CD4-positive, alpha-beta memory T cell (primary cell): ENCODE measurements at regions not wholly inside any gene's neighbourhood (a gene's known extent, or its start where the extent isn't known, plus 50 kb on each side); places are given as distances from the start of the nearest gene placed in this dataset.
A peak's percentile ranks its signal among the peaks of the same experiment; 100 is the strongest.

Source experiments
- CTCF ChIA-PET: fragments of 350-600 bp; sonication (Branson Sonifier 250); formaldehyde crosslinking; loops from one replicate; lab custom pipeline; 2021; ENCODE audit warnings: inconsistent platforms; ENCODE audit not compliant: partially characterized antibody; lab: Charles Lee
- POLR2A ChIA-PET: fragments of 350-600 bp; sonication (Branson Sonifier 250); formaldehyde crosslinking; loops from one replicate; lab custom pipeline; 2021; ENCODE audit not compliant: partially characterized antibody; lab: Charles Lee
- DNase-seq, 5 donors: peaks; one replicate each; pipeline versions ENCODE4 v3.0.0 to v3.0.0-alpha.2; 2020 to 2022; ENCODE audit warnings: mixed read lengths in 1 of 5
- H3K27ac ChIP-seq: one replicate; pipeline ENCODE4 v1.7.0; 2013; ENCODE audit warnings: low read depth, low read length
- H3K27me3 ChIP-seq: 2 replicates; pipeline ENCODE4 v1.7.0; 2013; ENCODE audit warnings: mild to moderate bottlenecking, low read length, moderate library complexity; ENCODE audit not compliant: insufficient read depth
- H3K36me3 ChIP-seq: 2 replicates; pipeline ENCODE4 v1.7.0; 2013; ENCODE audit warnings: mild to moderate bottlenecking, low read length, moderate library complexity; ENCODE audit not compliant: insufficient read depth
- H3K4me1 ChIP-seq: 2 replicates; pipeline ENCODE4 v1.7.0; 2013; ENCODE audit warnings: mild to moderate bottlenecking, low read length, moderate library complexity; ENCODE audit not compliant: insufficient read depth
- H3K4me3 ChIP-seq, 2 donors: one replicate each; pipeline ENCODE4 v1.7.0; 2013; ENCODE audit warnings: low read length in 2 of 2, mild to moderate bottlenecking in 1 of 2
- H3K9me3 ChIP-seq, 2 donors: one replicate each; pipeline ENCODE4 v1.7.0; 2013; ENCODE audit warnings: low read length in 2 of 2, control low read depth in 1 of 2; ENCODE audit not compliant: control insufficient read depth in 1 of 2
- H3K27ac Mint-ChIP-seq, 7 donors: one replicate each; pipeline ENCODE4 v1.8.0; 2020 to 2021; ENCODE audit warnings: mixed read lengths in 7 of 7, mild to moderate bottlenecking in 6 of 7, inconsistent platforms in 3 of 7, moderate library complexity in 3 of 7
- H3K27me3 Mint-ChIP-seq, 2 donors: one replicate each; pipeline ENCODE4 v1.8.0; 2020 to 2021; ENCODE audit warnings: mixed read lengths in 2 of 2
- H3K36me3 Mint-ChIP-seq, 2 donors: one replicate each; pipeline ENCODE4 v1.8.0; 2020 to 2021; ENCODE audit warnings: mixed read lengths in 2 of 2, inconsistent platforms in 1 of 2, mild to moderate bottlenecking in 1 of 2
- H3K4me1 Mint-ChIP-seq, 4 donors: one replicate each; pipeline ENCODE4 v1.8.0; 2020 to 2021; ENCODE audit warnings: mixed read lengths in 4 of 4, mild to moderate bottlenecking in 1 of 4
- H3K4me3 Mint-ChIP-seq, 8 donors: one replicate each; pipeline ENCODE4 v1.8.0; 2020 to 2021; ENCODE audit warnings: mixed read lengths in 8 of 8, mild to moderate bottlenecking in 7 of 8, moderate library complexity in 6 of 8, inconsistent platforms in 3 of 8
- H3K9me3 Mint-ChIP-seq, 8 donors: one replicate each; pipeline ENCODE4 v1.8.0; 2020 to 2021; ENCODE audit warnings: mixed read lengths in 8 of 8, mild to moderate bottlenecking in 5 of 8, inconsistent platforms in 3 of 8, moderate library complexity in 1 of 8
- intact Hi-C: fragments of 100-400 bp; cut with micrococcal nuclease; formaldehyde crosslinking; loops from one replicate; pipeline ENCODE4 v1.15.1; 2023

DNA sequence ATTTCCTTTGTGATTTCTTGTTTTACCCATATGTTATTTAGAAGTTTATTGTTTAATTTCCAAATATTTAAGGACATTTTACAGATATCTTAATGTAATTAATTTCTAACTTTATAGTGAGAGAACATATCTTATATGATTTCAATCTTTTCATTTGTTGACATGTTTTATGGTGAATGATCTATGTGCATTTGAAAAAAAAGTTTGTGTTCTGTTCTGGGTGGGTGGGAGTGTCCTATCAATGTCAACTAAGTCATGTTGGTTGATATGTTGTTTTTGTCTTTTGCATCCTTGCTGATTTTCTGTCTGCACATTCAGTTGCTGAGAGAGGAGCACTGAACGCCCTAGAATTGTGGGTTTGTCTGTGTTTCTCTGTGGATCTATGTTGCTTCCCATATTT, 50.3 kb upstream of the CBFA2T3 start:
- H3K4me3 ChIP-seq = no peak overlapping the region
- H3K9me3 Mint-ChIP-seq = peaks cover 5 to 20% (median 14%) of the 10 kb centered on the region in 8 donors
- H3K27me3 ChIP-seq = no peaks in the 10 kb centered on the region
- H3K4me1 Mint-ChIP-seq = peaks cover 18 to 28% (median 23%) of the 10 kb centered on the region in 4 donors
- no peaks in the 10 kb centered on the region for H3K36me3 ChIP-seq
- POLR2A ChIA-PET = no interaction called here
- H3K27ac Mint-ChIP-seq = no peak overlapping the region
- peaks cover 24% of the 10 kb centered on the region for H3K4me1 ChIP-seq
- H3K27me3 Mint-ChIP-seq = peaks cover 4 to 5% of the 10 kb centered on the region in 2 donors
- no peak overlapping the region for H3K27ac ChIP-seq
- peaks cover 2 to 3% of the 10 kb centered on the region in 2 donors for H3K36me3 Mint-ChIP-seq
- no peak overlapping the region for H3K4me3 Mint-ChIP-seq
- no peak for DNase-seq
- intact Hi-C loops = no loop called here
- H3K9me3 ChIP-seq = no peaks in the 10 kb centered on the region
- CTCF ChIA-PET = no interaction called here

- POLR2A ChIA-PET = interaction anchor here (0.5 to 1.1 kb wide), 5 partner anchors 62 to 1159 kb away, joined by 3 to 7 read pairs (median 3); partner anchors contain the start of genes ACSF3, GALNS and TRAPPC2L
- no peaks in the 10 kb centered on the region for H3K27me3 ChIP-seq
- Mint-ChIP-seq H3K36me3 (no peaks in the 10 kb centered on the region), H3K4me1 (peaks cover 24 to 48% (median 37%) of the 10 kb centered on the region in 4 donors), H3K4me3 (peak overlapping the region; percentile 74 to 87 (median 81)), H3K27ac (peak overlapping the region; percentile 78 to 94 (median 89)), H3K9me3 (peaks cover 0 to 8% (median 4%) of the 10 kb centered on the region in 8 donors), H3K27me3 (peaks cover 0 to 4% of the 10 kb centered on the region in 2 donors)
- H3K4me3 ChIP-seq = peak overlapping the region in 1 of 2 donors; percentile 8
- no peaks in the 10 kb centered on the region for H3K36me3 ChIP-seq
- peak overlapping the region; percentile 27 for H3K27ac ChIP-seq
- no peaks in the 10 kb centered on the region for H3K9me3 ChIP-seq
- peak; percentile 71 to 88 (median 72) for DNase-seq
- peaks cover 44% of the 10 kb centered on the region for H3K4me1 ChIP-seq
- CTCF ChIA-PET = no interaction called here
- intact Hi-C loops = no loop called here
Observed at GRCh38 chr16:89031715-89032659, 55.0 kb upstream of the CBFA2T3 start.

DNA sequence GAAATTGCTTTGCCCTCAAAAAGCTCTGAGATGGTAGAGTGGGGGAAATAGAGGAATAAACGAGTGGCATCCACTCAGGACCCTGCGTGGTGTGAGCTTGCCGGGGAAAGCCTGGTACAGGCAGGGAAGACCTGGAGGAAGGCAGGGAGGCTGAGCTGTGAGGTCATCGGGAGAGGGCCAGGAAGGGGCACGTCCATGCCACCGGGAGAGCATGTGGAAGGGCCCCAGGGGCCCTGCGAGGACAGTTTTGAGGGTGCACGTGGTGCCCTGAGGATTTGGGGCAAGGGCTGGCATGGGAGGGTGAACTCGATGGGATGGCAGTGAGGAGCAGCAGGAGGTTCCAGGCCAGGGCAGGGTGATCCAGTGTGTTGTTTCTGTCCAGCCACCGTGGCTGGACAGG, 56.3 kb upstream of the CBFA2T3 start:
- H3K4me3 Mint-ChIP-seq = peak overlapping the region in 5 of 8 donors; percentile 18 to 46 (median 24)

DNA sequence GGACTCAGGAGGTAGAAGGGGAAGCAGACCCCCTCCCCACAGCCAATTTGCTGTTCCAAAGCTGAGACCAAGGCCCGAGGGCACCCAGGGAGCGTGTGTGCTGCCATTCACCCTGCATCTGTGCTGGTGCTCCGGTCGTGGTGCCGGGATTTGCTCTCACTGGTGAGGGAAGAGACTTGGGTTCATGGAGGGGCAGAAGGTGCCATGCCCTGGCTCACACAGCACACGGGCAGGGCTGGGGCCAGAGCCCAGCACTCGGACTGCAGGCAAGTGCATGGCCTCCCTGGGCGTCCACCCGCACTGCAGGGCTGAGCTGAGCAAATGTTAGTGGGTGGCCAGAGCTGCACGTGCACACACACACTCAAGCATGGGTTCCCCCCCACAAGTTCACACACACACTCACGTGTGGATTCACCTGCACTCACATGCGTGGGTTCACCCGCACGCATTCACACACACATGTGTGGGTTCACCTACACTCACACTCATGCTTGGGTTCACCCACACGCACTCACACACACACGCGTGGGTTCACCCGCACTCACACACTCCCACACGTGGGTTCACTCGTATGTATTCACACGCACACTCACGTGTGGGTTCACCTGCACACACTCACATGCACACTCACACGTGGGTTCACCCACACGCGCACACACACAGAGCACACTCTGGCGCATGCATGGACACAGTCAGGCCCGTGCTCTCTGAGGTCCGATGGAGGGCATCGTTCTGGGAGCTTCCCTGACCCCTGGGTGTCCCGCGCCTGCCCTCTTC, 57.0 kb upstream of the CBFA2T3 start:
- Histone ChIP-seq H3K27me3 (no peaks in the 10 kb centered on the region), H3K4me3 (no peak overlapping the region), H3K9me3 (no peaks in the 10 kb centered on the region), H3K4me1 (peaks cover 44% of the 10 kb centered on the region), H3K27ac (no peak overlapping the region), H3K36me3 (no peaks in the 10 kb centered on the region)
- no peaks in the 10 kb centered on the region for H3K36me3 Mint-ChIP-seq
- H3K9me3 Mint-ChIP-seq = peaks cover 0 to 2% (median 0%) of the 10 kb centered on the region in 8 donors
- H3K27me3 Mint-ChIP-seq = no peaks in the 10 kb centered on the region
- no peak for DNase-seq
- ChIA-PET POLR2A (no interaction called here), CTCF (no interaction called here)
- peak overlapping the region in 3 of 8 donors; percentile 18 to 35 (median 29) for H3K4me3 Mint-ChIP-seq
- intact Hi-C loops = no loop called here
- peak overlapping the region in 3 of 7 donors; percentile 21 to 68 (median 35) for H3K27ac Mint-ChIP-seq
- H3K4me1 Mint-ChIP-seq = peaks cover 22 to 54% (median 38%) of the 10 kb centered on the region in 4 donors

More for the DNA sequence above, 56.3 kb upstream of the CBFA2T3 start:
- no peaks in the 10 kb centered on the region for H3K9me3 ChIP-seq
- H3K9me3 Mint-ChIP-seq = peaks cover 0 to 2% (median 0%) of the 10 kb centered on the region in 8 donors
- no peaks in the 10 kb centered on the region for H3K36me3 Mint-ChIP-seq
- ChIA-PET POLR2A (no interaction called here), CTCF (no interaction called here)
- no peaks in the 10 kb centered on the region for H3K27me3 Mint-ChIP-seq
- H3K4me1 ChIP-seq = peaks cover 44% of the 10 kb centered on the region
- H3K27ac Mint-ChIP-seq = peak overlapping the region in 4 of 7 donors; percentile 48 to 76 (median 65)
- H3K27ac ChIP-seq = no peak overlapping the region
- no peak overlapping the region for H3K4me3 ChIP-seq
- no peaks in the 10 kb centered on the region for H3K36me3 ChIP-seq
- H3K4me1 Mint-ChIP-seq = peaks cover 22 to 54% (median 38%) of the 10 kb centered on the region in 4 donors
- no peak for DNase-seq
- intact Hi-C loops = no loop called here
- H3K27me3 ChIP-seq = no peaks in the 10 kb centered on the region

DNA sequence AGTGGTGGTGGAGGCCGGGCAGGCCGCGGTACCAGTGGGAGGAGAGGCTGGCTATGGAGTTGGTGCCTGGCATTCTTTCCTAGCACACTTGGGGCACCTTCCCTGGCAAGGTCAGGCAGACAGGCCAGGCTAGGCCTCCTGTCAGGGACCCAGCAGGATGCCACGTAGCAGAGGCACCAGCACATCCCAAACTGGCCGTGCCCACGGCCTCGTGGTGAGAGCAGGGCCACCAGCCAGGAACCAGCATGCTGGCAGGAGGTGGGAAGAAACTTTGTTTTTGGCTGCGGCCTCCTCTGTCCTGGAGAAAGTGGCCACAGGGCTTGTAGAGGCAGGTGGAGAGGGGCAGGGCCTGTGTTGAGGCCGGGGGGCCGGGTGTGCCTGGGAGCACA, 57.6 kb upstream of the CBFA2T3 start:
- no peaks in the 10 kb centered on the region for H3K27me3 ChIP-seq
- no peak overlapping the region for H3K4me3 ChIP-seq
- no peaks in the 10 kb centered on the region for H3K36me3 ChIP-seq
- Mint-ChIP-seq H3K27ac (peak overlapping the region in 2 of 7 donors; percentile 21 to 62), H3K4me3 (no peak overlapping the region), H3K4me1 (peaks cover 22 to 54% (median 38%) of the 10 kb centered on the region in 4 donors), H3K27me3 (no peaks in the 10 kb centered on the region), H3K9me3 (peaks cover 0 to 2% (median 0%) of the 10 kb centered on the region in 8 donors), H3K36me3 (no peaks in the 10 kb centered on the region)
- intact Hi-C loops = no loop called here
- POLR2A ChIA-PET = no interaction called here
- no peaks in the 10 kb centered on the region for H3K9me3 ChIP-seq
- H3K4me1 ChIP-seq = peaks cover 44% of the 10 kb centered on the region
- CTCF ChIA-PET = no interaction called here
- DNase-seq = no peak
- no peak overlapping the region for H3K27ac ChIP-seq

- Histone ChIP-seq H3K36me3 (no peaks in the 10 kb centered on the region), H3K4me1 (peaks cover 44% of the 10 kb centered on the region), H3K4me3 (no peak overlapping the region), H3K9me3 (no peaks in the 10 kb centered on the region), H3K27me3 (no peaks in the 10 kb centered on the region), H3K27ac (no peak overlapping the region)
- peaks cover 0 to 2% (median 0%) of the 10 kb centered on the region in 8 donors for H3K9me3 Mint-ChIP-seq
- CTCF ChIA-PET = no interaction called here
- no peaks in the 10 kb centered on the region for H3K36me3 Mint-ChIP-seq
- H3K27me3 Mint-ChIP-seq = no peaks in the 10 kb centered on the region
- H3K4me3 Mint-ChIP-seq = peak overlapping the region in 4 of 8 donors; percentile 13 to 59 (median 53)
- POLR2A ChIA-PET = no interaction called here
- H3K4me1 Mint-ChIP-seq = peaks cover 22 to 54% (median 38%) of the 10 kb centered on the region in 4 donors
- no peak for DNase-seq
- peak overlapping the region in 4 of 7 donors; percentile 23 to 59 (median 33) for H3K27ac Mint-ChIP-seq
- intact Hi-C loops = no loop called here
Observed at GRCh38 chr16:89034971-89035668, 58.1 kb upstream of the CBFA2T3 start.
